GM18861 (cell line): ENCODE measurements at regions not wholly inside any gene's neighbourhood (a gene's known extent, or its start where the extent isn't known, plus 50 kb on each side); places are given as distances from the start of the nearest gene placed in this dataset.
"Not testable (repeated sequence)": the region's sequence is repeated elsewhere in the genome, so short reads cannot be mapped to it uniquely, and the experiment has no call there.

Experiments
- ATAC-seq: cut with Tn5 transposase; IDR thresholded peaks from one replicate; pipeline ENCODE4 v1.9.1; 2021; ENCODE audit not compliant: unreplicated experiment

DNA sequence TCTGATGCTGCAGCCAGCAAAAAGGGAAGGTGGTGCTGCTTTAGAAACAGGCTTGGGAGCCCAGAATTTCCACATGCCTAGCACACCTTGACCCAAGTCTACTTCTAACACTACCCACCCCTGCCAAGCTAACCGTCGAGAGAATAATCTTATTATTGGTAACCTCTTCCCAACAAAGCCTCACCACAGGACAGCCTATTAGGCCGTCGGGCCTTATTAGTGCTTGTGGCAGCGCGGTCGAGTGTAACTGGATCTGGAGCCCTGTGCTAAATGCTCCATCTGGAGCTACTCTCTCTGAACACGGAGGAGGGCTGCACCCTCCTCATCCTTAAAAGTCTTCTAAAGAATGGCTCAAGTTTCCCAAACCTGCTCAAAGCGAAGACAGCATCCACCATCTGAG, 165.5 kb upstream of the NFIA start:
- no peak for ATAC-seq

DNA sequence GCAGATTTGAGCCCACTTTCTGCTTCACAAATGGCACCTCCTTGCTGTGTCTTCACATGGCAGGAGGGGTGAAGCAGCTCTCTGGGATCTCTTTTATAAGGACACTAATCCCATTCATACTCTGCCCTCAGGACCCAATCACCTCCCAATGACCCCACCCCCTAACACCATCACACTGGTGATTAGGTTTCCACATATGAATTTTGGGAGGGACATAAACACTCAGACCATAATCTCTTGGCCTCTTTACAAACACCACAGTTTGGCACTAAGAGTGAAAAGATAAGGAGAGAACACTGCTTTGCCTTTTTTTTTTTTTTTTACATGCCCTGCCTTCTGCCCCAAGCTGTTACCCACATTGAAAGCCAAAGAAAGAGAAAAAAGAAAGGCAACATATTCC, 166.2 kb upstream of the NFIA start:
- ATAC-seq: no peak

DNA sequence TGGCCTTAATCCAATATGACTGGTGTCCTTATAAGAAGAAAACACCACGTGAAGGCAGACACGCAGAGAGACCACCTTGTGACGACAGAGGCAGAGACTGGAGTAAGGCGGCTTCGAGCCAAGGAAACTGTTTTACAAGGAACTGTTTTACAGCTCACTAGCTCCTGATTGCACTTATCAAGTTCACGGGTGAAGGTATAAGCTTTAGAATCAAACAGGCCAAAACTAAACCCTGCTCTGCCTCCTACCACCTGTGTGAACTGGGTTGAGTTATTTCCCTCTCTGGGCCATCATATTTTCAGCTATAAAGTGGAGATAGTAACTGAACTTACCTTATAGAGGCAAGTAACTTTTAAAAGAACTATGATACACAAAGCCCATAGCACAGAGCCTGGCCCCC, 166.9 kb upstream of the NFIA start:
- ATAC-seq: no peak

DNA sequence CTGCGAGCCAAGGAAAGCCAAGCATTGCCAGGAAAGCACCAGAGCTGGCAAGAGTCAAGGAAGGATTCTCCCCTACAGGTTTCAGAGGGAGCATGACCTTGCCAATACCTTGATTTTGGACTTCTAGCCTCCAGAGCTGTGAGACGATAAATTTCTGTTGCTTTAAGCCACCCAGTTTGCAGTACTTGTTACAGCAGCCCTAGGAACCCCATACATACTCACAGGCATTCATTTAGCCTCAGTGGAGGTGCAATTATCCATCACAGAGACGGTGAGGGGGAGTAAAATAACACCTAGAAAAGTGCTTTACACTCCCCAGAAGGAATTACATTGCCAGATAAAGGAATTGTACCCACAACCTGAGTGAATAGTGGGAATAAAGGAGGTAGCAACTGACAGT, 167.4 kb upstream of the NFIA start:
- no peak for ATAC-seq

DNA sequence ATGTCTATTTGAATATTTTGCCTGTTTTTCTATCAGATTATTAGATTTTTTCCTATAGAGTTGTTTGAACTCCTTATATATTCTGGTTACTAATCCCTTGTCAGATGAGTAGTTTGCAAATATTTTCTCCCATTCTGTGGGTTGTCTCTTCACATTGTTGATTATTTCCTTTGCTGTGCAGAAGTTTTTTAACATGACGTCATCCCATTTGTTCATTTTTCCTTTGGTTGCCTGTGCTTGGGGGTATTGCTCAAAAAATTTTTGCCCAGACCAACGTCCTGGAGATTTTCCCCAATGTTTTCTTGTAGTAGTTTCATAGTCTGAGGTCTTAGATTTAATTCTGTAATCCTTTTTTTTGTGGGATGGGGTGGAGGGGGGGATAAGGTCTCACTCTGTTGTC, 168.7 kb upstream of the NFIA start:
- ATAC-seq: not testable (repeated sequence)

DNA sequence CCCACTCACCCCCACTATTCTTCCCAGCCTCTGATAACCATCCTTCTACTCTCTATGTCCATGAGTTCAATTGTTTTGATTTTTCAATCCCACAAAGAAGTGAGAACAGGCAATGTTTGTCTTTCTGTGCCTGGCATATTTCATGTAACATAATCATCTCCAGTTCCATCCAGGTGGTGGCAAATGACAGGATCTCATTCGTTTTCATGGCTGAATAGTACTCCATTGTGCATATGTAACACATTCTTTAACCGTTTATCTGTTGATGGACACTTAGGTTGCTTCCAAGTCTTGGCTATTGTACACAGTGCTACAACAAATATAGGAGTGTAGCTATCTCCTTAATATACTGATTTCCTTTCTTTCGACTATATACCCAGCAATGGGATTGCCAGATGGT, 169.3 kb upstream of the NFIA start:
- ATAC-seq: no peak

DNA sequence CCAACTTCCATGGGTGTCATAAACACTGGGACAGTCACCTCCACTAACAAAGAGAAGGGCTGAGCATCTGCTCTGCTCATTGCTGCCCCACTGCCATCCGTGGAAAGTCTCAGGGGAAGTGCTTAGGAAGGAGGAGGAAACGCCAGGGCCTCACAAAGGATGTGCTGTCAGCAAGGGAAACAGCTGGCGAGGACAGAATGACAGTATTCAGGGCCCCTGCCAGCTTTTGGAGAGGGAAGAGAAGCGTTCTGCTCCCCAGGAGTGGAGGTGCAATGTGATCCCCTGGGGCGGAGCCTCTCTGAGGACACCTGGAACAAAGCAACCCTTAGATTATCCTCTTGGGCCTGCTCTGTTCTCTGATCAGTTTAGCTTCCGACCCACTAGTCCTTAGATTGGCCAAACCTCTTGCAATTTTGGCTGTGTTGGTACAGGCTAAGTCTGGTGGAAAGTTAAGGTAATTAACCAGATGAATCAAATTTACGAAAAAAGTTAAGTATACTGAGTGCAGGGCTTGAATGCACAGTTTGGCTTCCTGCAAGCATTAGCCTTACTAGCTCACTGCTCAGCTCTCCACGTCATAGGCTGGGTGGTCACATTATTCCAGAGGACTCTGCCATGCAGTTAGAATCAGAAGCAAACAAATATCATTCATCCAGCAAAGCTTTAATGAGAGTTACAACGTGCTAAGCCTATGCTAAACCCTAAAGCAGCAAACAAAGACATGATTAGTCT, 170.2 kb upstream of the NFIA start:
- no peak for ATAC-seq

DNA sequence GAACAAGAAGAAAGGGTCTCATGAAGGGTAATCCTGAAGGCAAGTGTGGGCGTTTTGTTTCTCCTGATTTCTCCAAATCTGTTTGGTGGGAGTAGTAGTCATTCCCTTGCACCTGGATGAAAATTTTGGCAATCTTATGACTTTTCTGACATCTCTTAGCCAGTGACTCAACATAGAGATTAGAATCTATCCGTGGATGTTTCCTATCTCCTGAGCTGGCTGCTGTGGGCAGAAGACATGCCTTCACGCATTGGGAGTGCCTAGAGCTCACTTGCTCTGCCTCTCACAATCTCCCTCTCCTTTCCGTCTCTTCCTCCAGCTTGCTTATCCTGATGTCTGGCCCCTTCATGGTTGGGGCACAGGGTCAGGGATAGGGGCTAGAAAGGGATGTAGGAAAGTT, 174.2 kb upstream of the NFIA start:
- ATAC-seq: no peak

DNA sequence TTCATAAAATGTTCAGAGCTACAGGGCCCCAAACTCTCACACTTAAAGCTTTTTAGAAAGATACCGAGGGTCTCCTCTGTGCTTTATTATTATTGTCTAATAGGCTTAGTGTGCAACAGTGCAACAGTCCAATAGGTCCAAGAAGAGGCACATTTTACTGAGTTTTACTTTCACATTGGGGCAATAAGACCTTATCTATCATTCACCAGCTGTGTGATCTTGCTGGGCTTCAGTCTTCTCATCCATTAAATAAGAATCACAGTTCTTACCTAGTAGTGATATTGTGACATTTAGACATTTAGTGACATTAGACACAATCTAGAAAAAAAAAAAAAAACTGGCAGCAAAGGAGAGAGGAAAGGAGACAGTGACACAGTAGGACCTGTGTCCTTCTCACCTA, 175.8 kb upstream of the NFIA start:
- no peak for ATAC-seq

DNA sequence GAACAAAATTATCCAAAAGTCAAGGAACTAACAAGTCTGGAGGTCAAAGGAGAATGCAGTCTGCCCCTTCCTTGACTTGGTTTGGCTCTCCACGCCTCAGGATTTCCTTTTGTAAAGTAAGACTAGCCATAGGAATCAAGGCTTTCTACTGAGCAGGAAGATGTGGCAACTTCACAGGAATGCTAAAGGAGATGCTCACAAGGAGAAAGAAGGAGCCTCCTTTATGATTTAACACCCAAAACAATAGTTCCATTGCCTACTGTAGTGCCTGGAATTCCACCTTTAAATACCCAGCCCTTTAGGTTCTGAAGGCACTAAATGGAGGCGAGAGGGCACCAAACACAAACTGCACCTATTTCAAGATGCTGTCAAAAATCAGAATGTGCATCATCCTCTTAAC, 176.3 kb upstream of the NFIA start:
- no peak for ATAC-seq

DNA sequence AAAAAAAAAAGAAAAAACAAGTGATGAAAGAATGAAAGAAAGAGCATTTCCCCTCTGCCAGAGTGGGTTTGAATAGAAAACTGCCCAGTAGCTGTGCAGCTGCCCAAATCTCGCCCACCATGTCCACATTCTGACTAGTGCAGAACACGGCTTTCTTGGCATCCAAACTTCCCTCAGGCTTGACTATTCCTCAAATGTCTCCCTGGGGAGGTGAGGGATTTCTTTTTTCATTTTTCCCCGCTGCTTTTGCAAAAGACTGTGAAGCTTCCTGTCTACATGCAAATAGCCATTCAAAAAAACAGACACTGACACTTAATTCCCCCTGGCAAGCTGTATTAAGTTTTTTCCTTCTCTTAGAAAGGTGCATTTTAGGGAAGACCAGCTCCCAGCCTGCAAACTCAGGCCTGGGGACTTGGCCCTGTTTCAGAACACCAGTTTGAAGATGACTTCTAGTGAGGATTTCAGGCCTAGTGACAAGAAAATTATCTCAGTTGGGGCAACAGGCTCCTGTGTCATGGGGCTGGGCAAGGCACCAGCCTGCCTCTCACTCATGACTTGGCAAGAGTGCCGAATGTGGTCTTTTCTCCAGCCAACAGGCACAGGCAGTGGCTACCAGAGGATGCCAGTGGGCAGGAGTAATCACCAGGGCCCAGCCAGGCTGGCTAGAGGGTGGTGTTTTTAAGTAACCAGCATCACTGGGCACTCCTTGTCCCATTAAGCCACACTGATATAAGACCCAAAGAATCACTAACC, 178.1 kb upstream of the NFIA start:
- ATAC-seq: no peak

DNA sequence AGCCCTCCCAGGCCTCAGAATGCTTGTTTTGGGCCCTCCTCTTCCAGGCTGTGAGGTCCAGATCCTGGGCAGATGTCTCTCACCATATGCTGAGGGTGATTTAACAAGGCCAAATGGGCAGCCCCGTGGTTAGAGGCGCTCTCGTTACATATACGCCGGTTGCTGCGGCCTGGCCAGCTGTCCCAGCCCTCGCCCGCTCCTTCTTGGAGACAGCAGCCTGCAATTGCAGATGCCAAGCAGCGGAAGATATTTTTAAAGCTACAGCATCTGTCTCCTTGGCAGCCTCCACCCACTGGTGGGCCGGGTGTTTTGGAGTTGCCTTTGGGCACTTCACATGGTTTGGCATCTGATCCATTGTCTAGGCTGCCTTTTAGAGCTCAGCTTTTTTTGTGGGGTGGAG, 178.8 kb upstream of the NFIA start:
- ATAC-seq: no peak

DNA sequence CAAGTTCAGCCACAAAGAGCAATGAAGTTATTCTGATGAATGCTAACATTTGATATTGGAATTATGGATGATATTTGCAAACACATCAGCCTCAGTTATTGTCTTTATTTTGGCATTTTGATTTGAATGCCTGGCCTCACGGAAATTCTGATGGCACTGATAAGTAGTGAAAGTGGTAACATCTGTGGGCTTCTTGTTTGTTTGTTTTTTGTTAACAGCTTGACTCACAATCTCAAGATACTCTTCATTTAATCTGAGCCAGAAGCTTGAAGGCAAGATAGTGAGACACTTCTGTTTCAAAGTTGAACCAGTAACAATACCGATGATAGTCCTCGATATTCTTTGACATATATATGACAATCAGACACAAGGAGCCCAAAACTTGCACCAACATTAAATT, 182.9 kb upstream of the NFIA start:
- no peak for ATAC-seq

DNA sequence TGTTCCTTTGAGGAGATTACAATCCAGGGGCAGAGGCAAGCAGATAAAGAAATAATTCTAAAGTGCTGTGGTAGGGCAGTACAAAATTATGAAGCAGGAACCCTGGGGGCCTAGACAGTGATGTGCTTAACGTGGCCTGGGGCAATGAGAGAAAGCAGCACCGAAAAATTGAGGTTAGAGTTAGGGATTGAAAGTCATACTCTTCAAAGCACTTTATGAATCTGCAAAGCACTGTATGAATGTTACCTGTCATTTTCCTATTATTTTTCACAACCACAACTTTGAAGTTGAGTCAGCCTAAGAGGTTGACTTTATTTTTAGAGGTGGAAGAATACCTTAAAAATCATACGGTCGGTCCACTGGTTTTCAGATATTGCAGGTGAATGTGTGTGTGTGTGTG, 183.4 kb upstream of the NFIA start:
- ATAC-seq: no peak

DNA sequence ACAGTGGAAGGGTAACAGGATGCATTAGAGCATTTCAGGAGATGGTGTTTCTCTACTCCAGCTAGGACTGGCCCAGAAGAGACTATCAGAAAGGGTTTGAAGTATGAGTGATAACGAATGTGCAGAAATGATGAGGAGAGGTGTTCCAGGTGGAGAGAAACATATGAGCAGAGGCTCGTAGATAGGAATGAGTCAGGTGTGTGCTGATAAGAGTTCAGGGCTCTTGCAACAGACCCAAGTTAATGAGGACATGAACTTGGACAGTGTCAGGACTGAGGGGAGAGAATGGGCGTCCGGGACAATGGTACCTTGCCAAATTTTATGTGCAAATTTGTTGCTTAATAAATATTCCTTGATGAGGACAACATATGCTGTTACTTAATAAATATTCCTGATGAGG, 183.9 kb upstream of the NFIA start:
- no peak for ATAC-seq

DNA sequence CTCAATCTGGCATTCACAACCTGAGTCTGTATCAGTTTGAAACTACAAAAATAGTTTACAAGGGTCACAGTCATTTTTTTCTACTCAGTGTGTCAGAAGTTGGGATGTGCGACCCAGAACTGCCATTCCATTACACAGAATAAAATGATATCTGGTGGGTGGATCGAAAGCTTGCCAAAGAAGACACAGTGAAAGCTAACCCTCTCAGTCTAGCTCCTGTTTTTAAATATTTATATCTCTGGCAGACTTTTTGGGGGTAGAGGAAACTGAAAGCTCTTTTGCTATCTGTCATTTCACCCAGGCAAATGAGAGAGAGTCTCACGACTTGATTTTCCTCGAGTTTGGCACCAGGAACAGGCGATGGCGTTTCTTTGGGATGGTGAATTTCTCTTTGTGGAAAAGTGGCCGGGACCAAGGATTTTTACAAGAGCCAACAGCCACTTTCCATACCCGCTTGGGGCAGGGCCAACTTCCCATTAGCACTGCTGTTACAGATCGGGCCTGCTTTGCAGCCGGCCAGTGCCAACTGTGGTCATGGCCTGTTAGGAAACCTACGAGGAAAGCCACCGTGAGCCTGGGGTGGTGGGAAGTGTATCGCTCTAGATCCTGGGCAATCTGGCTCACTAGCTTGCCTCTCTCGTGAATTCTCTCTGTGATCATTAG, 185.5 kb upstream of the NFIA start:
- no peak for ATAC-seq

DNA sequence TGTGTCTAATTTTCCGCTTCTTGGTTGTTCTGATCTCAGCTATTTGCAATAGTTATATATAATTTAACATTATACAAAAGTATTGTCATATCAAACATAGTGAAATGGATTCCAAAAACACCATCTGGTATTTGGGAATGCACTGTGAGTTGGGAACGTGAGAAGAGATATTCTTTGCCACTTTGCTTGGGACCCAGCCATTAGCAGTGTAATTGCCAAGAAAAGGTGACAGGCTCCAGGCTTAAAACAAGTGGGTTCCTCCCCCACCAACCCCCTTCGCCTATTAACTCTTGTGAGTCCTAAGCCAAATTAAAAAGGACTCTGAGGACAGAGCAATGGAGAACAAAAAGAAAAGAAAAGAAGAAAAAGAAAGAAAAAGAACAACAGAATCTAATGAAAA, 186.7 kb upstream of the NFIA start:
- ATAC-seq: no peak

DNA sequence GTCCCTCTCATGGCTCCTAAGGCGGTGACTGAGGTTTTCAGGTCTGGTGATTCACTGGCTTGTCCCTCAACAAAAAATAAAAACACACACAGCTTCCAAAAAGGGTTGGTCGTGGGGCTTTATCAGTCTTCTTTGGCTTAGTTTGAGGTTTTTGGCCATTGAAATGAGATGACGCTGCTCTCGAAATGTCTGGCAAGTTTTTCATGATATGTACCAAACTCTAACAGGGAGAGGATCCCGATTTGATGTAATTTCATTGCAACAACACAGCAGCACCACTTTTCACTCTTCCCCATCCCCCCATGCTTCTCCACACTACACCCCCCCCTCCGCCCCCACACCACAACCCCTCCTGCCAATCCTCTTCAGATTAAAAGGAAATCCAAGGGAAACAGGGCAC, 187.1 kb upstream of the NFIA start:
- ATAC-seq: no peak

DNA sequence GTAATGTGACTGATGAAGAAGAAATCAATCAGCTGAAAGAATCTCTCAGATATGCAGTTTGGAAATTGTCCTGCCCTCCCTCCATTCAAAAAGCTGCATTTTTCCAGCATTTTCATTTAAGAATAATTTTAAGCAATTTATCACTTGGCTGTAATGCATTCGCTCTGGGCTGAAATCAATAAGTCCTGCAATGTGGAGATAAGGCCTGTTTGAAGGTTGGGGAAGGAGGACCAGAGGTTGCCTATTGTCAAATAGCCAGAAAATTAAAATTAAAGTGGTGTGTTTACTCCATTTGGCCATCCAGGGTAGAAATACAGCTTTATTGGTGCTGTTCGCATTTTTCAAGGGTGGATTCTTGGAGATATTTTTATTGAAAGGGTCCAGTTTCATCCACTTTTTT, 187.6 kb upstream of the NFIA start:
- no peak for ATAC-seq

DNA sequence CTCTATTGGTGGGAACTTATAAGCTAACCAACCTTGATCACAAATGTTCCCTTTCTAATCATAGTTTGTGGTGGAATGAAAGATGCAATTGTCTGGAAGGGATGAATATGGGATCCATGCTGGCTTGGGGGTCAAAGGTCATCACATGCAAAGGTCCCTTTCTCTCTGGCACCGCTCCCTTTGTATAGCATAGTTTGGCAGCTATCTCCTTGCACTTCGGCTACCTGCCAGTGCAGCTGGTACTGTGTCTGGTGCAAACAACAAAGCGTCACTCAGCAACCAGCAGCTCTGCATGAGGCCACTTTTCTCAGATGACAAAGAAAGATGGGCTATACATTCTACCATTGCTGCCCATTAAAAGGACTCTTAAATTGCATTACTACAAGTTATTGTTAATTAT, 188.2 kb upstream of the NFIA start:
- ATAC-seq: no peak

DNA sequence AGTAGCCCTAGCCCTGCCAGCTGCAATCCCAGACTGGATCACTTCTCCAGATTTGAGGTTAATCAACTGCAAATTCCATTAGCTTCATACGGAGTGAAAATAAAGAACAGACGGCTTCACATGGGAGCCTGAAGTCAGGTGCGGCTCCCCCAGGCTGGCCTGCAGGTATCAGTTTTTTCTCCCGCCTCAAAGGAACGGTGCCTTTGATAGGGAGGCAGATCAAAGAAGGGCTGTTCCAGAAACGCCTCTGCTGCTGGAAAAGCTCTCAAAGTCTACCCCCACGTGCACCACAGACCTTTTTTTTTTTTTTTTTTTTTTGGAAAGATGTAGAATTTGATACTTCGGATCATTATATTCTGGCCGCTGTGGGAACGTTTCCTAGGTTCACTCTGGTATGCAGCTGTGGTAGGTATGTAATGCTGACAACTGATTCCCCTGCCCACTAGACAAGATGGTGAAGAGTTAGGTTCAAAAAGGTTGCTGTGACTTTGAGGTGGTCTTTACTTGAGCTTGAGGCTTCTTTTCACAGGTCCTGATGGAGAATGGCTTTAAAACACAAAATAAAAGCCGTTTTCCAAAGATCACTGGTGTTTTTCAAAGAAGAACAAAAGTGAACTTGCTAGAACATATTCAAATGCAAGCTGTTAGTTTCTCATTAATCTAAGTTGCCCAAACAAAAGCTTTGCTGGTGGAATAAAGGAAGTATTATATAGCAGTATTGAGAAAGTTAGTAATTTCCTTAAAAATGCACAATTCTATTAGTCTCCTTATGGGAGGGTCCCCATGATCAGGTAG, 189.0 kb upstream of the NFIA start:
- no peak for ATAC-seq

DNA sequence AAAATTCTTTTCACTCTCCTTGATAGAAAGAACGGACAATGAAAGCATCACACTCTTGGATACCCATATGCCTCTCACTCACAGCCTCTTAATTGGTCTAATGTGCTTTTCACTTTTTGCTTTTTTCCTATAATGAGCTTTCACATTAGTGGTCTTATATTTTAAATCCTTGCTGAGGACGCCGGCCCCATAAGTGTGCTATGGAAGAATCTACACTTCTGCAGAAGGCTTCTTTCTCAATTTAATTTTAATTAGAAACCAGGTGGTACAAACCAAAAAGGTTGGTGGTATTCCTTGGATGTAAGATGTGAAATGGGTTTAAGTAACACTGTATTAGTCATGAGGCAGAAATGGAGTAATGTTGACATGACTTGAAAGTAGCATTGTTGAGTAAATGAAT, 190.6 kb upstream of the NFIA start:
- ATAC-seq: no peak
